GM19395 (cell line): ENCODE measurements at regions not wholly inside any gene's neighbourhood (a gene's known extent, or its start where the extent isn't known, plus 50 kb on each side); places are given as distances from the start of the nearest gene placed in this dataset.
"Not testable (repeated sequence)": the region's sequence is repeated elsewhere in the genome, so short reads cannot be mapped to it uniquely, and the experiment has no call there.

Source experiments
- ATAC-seq: cut with Tn5 transposase; IDR thresholded peaks from one replicate; pipeline ENCODE4 v1.9.1; 2021; ENCODE audit warnings: mild to moderate bottlenecking, moderate library complexity; ENCODE audit not compliant: unreplicated experiment

GRCh38 chr5:167845952-167846351 lies 445.5 kb upstream of the WWC1 start:
- ATAC-seq, result no peak

GRCh38 chr5:167849874-167850273 lies 441.6 kb upstream of the WWC1 start:
- ATAC-seq, result no peak

GRCh38 chr5:167850911-167851310 lies 440.5 kb upstream of the WWC1 start:
- ATAC-seq, result no peak

GRCh38 chr5:167851416-167851815 lies 440.0 kb upstream of the WWC1 start:
- ATAC-seq, result no peak

DNA sequence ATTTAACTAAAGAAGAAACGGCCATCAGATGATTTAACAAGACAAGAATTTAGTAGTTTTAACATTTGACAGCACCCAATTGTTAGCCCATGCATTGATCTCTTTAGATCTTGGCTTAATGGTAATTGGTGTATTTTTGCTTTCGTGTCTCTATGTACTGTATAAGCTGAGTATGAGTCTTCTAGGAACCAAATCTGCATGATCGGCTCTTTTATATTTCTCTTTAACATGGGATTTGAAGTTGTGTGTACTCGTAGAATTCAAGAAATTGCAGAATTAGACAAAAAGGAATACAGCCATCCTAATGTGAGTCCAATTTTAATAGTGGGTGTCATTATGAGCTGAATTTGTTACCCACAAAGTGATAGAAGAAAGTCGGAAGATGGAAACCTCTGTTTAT lies 438.9 kb upstream of the WWC1 start:
- no peak for ATAC-seq

DNA sequence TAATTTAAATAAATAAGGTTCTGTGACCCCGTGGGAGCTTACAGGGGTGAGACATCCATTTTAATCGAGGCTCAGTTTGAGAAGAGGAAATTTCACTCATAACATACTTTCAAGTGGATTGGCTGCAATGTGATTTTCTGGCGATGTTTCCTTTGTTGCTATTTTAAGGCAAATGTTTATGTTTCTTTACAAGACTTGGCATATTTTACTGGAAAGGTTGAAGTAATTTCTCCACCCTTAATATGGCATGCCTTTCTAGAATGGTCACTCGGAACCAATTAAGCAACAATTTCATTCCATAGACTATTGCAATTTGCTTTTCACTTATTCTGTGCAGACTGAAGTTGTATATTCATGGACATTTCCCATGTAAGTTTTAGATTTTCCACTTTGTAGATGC lies 438.0 kb upstream of the WWC1 start:
- ATAC-seq, result no peak

- no peak for ATAC-seq
Measured at GRCh38 chr5:167855818-167856217, 435.6 kb upstream of the WWC1 start.

DNA sequence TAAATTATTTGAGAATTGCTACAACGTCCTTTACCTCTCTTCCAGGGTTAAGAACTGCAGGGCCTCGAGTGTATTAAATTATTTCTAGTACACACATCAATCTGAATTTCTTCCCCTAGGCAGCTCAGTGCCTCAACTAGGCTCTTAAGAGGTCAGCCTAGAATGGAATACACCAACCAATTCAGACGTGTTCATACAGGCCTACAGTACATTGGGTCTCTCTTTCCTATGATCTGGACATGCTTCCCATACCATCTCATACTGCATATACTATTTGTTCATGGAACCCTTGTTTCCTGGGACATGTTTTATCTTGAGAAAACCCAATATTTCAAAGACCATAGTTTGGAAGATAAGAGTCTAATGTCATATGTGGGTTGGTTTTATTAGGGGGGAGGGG lies 434.1 kb upstream of the WWC1 start:
- no peak for ATAC-seq

GRCh38 chr5:167858186-167858855 lies 433.1 kb upstream of the WWC1 start:
- not testable (repeated sequence) for ATAC-seq

- no peak for ATAC-seq
Measured at GRCh38 chr5:167861129-167861927, 430.1 kb upstream of the WWC1 start.

DNA sequence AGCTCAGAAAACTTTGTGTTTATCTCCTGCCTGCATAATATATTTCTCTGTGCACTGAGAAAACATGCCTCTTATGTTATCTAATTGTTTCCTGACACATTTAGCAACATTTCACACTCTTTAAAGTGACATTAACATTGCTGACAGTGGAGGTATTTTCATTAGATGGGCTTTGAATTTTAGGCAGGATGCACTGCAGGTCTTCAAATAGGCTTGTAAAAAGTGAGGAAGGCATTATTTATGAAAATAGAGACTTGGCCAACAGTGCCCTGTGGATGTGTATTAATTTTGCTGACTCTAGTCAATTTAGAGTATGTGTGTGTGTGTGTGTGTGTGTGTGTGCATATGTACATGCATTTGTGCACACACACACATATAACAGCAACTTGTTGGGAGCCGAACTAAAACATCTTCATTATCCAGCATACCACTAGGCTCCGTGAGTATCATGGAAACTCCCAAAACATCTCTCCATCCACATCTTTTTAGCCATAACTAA lies 429.5 kb upstream of the WWC1 start:
- ATAC-seq, result no peak

DNA sequence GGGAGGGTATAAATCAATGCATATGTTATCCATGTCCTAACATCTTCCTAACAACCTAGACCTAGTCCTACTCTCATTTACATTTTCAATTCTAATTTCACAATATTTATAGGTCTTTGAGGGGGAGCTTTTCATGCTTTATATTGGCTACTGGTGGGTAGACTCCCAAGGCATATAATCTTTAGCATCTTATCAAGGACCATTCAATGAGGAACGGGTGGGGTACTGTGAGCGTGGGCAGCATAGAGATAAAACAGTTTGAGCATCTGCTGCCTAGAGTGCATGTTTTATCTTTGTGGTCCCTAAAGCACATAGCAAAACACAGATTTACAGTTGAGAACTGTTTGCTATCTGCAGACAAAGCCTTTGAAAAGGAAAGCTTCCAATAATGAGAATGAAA lies 427.6 kb upstream of the WWC1 start:
- no peak for ATAC-seq

DNA sequence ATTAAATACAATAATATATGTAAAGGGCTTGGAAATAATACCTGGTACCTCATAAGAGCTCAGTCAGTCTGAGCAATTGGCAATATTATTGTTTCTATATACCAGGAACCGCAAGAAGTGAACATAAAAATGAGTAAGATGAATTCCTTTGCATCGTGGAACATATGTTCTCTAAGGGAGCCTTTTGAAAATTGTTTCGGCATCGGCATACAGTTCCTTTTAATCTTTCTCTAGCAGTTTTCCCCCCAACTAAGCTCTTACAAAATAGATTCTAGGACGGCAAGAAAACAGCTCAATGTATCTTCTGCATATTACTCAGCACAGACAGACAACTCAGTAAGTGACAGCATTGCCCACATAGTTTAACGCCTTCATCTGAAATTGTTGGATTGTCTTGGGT lies 426.6 kb upstream of the WWC1 start:
- ATAC-seq, result no peak

GRCh38 chr5:167866797-167867196 lies 424.6 kb upstream of the WWC1 start:
- ATAC-seq, result no peak

- ATAC-seq, result no peak
Measured at GRCh38 chr5:167867281-167867680, 424.2 kb upstream of the WWC1 start.

GRCh38 chr5:167869125-167869524 lies 422.3 kb upstream of the WWC1 start:
- ATAC-seq, result no peak

DNA sequence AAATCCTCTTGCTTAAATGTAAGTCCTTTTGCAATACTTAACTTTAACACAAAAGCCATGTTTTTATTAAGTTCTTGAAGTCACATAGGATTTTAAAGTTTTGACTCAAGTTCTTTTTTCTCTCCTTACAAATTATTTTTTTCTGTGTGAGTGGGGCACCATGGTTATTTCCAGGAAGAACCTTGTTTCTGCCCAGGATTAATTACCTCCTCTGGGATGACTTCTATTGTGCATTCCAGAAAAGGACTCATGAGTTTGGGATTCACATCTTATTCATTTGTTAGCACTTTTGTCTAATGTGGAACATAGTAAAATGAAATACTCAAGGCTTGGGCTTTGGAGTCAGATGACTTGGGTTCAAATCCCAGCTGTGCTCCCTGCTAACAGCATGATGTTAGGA lies 421.4 kb upstream of the WWC1 start:
- ATAC-seq, result no peak

- ATAC-seq, result no peak
Measured at GRCh38 chr5:167871091-167871490, 420.4 kb upstream of the WWC1 start.

- no peak for ATAC-seq
Measured at GRCh38 chr5:167872791-167873190, 418.7 kb upstream of the WWC1 start.

GRCh38 chr5:167877114-167877722 lies 414.2 kb upstream of the WWC1 start:
- no peak for ATAC-seq

DNA sequence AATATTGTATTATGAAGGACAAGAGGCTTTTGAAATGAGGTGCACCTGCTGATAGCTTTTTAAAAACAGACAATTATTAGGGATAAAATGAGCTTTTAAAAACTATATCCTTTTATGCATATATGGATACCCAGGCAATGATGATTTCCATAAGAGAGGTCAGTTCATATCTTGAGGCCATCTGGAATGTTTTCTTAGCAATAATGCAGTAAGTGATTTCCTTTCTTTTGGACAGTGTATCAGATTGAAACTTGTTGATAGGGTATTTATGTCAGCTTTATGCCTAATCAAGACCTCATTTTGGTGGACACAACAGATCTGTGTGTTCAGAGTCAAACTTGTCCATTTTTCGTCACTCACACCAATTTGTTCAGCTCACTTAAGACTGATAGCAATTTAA lies 413.5 kb upstream of the WWC1 start:
- ATAC-seq, result no peak

DNA sequence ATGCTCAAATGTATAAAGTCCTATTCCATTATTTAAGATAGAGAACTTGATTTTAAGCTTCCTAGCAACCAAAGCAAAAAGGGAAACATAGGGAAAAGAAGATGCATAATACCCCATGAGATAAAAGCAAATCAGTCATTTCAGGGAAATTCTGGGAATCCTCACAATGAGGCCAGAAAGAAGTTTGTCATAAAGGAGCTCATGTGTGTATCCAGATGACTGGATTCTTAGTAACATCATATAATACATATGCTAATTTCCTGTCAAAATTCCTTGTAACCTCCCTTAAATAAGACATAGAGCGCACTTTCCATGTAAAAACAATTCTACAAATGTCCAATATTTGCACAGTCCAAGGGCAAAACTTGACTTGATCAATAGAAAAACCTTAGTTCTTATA lies 411.0 kb upstream of the WWC1 start:
- no peak for ATAC-seq
